GM12878 (cell line): ENCODE measurements at regions not wholly inside any gene's neighbourhood (a gene's known extent, or its start where the extent isn't known, plus 50 kb on each side); places are given as distances from the start of the nearest gene placed in this dataset.

Source experiments
- ATF2 ChIP-seq: IDR thresholded peaks from 2 replicates; pipeline ENCODE4 v1.6.1; 2012; ENCODE audit warnings: low read length, inconsistent platforms
- ATF3 ChIP-seq: IDR thresholded peaks from 2 replicates; pipeline ENCODE4 v1.6.1; 2011; ENCODE audit warnings: low read depth, mild to moderate bottlenecking, low read length, moderate library complexity, borderline replicate concordance; ENCODE audit errors: extremely low read depth
- CHD1 ChIP-seq: IDR thresholded peaks from 2 replicates; pipeline ENCODE4 v1.6.1; 2012; ENCODE audit warnings: low read depth, low read length, improper control_type of control experiment
- CTCF ChIP-seq, 3 experiments: IDR thresholded peaks in 2 of 3; conservative IDR thresholded peaks in 1 of 3; 2 replicates each; pipeline ENCODE4 v1.5.1; 2011; ENCODE audit warnings: low read depth in 3 of 3, low read length in 3 of 3, mild to moderate bottlenecking in 3 of 3, control low read depth in 2 of 3, moderate library complexity in 2 of 3, inconsistent platforms in 1 of 3, mixed read lengths in 1 of 3; ENCODE audit not compliant: control insufficient read depth in 2 of 3, insufficient read depth in 1 of 3; ENCODE audit errors: extremely low read depth in 1 of 3
- TCF3 ChIP-seq: IDR thresholded peaks from 2 replicates; pipeline ENCODE4 v1.6.1; 2012; ENCODE audit warnings: low read depth, mild to moderate bottlenecking, low read length, borderline replicate concordance; ENCODE audit not compliant: insufficient read depth

GRCh38 chr4:171561419-171561818, 251.8 kb upstream of the GALNTL6 start:
- no peak for TF ChIP-seq TCF3
- no peak for TF ChIP-seq CTCF (IDR thresholded peaks at IDR 0.05 in 2 of 3, conservative IDR thresholded peaks at IDR 0.05 in 1 of 3; ENCODE audit: control insufficient read depth in 2 of 3, extremely low read depth in 1 of 3, insufficient read depth in 1 of 3, low read depth in 3 of 3, low read length in 3 of 3)
- TF ChIP-seq CHD1: no peak
- TF ChIP-seq ATF3: no peak
- no peak for TF ChIP-seq ATF2
